SK-N-DZ (cell line): ENCODE measurements at regions not wholly inside any gene's neighbourhood (a gene's known extent, or its start where the extent isn't known, plus 50 kb on each side); places are given as distances from the start of the nearest gene placed in this dataset.
"Not testable (repeated sequence)": the region's sequence is repeated elsewhere in the genome, so short reads cannot be mapped to it uniquely, and the experiment has no call there.

Experiments
- DNase-seq: peaks from one replicate; pipeline ENCODE4 v3.0.0-alpha.2; 2015; ENCODE audit warnings: low spot score

DNA sequence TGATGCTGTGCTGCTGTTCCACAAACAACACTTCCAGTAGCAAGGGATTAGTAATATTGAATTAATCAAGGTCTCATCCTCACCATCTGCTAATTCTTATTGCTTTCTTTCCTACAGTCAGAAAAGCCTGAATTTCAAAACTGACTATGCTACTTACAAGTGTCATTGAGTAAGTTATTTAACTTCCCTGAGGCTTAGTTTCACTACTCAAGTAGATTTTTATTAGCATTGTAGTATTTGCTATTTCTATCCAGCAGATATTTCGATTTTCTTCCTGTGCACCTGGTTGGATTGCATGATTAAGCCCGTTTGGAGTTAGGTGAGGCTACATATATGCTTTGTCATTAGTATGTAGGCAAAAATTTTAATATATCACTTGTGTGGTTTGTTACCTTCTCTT lies 591.5 kb downstream of the TRHDE start:
- no peak for DNase-seq

DNA sequence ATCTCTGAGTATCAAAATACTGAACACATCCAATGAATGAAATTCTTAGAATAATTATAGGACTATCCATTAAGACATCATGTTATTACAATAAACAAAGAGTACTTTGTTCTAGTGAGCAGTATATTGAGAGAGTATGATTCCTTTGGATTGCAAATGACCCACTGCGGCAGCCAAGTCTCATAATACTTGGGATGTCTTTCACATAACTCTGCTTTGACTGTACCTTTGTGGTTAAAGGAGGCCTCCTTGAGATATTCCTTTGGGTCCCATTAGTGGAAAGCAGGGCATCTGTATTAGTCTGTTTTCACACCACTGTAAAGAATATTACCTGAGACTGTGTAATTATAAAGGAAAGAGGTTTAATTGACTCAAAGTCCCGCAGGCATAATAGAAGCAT lies 593.8 kb downstream of the TRHDE start:
- DNase-seq = no peak

DNA sequence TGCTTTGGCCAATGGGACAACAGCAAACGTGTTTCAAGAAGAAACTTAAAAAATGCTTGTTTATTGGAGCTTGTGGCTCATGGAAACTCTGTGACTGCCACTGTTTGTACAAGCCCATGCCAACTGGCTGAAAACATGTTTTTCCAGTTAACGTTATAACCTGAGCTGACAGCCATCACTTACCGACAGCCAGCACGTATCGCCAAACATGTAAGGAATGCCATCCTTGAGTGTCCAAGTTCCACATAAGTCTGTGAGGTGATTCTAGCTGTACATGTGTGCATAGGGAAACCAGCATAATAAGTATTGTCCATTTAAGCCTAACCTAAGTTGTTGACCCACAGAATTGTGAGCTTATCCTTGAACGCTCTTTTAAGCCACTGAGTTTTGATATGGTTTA lies 596.9 kb downstream of the TRHDE start:
- DNase-seq = no peak

DNA sequence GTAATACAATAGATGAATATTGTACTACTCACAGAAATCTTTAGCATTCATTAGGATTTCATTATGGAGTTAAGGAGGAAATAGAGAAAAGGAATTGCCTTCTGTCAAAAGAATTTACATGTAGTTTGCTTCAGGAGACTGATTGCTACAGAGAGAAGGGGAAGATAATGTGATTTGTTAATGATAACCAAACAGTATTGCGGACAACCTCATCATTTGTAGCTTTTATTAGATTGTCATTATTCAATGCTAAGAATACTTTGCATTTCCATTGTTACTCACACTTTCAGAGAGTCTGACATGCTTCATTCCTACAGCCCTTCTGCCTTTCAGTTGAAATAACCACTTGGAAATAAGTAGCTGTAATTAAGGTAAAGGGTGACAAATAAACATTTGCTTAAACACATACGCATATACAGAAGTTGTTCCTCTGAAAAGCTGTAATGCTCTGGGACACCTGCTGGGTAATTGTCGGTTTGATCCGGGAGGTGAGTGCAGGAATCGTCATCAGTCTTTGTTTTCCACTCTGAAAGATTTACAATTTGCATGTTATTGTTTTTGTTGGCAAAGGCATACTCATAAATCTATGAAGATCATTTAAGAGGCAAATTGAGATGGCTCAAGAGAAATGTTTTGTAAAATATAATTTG lies 600.2 kb downstream of the TRHDE start:
- no peak for DNase-seq

DNA sequence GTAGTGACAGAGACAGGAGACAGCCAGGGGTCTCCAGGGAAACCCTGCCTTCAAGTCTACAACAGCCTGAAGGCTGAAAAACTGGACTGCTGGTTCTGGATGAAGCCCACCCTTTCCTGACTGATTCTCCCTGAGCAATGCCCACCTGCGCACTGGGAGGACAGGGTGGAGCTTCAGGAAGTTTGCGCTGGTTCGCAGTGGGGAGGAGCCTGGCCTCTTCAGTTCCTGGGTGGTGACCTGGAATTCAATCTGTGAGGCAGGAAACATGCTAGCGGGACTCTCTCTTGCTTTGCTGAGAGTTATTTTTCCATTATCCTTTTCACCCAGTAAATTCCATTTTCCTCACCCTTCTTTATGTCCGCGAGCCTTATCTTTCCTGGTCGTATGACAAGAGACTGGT lies 600.8 kb downstream of the TRHDE start:
- no peak for DNase-seq

DNA sequence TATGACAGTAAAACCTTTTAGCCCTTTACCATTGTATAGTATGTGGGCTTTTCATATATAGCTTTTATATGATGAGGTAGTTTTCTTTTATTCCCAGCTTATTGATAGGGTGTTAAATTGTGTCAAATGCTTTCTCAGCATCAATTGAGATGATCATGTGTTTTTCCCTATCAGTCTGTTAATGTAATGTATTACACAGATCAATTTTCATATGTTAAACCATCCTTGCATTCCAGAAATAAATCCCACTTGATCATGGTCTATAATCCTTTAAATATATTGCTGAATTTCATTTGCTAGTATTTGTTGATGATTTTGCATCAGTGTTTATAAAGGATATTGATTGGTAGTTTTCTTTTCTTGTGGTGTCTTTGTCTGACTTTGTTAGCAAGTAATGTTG lies 603.9 kb downstream of the TRHDE start:
- no peak for DNase-seq

DNA sequence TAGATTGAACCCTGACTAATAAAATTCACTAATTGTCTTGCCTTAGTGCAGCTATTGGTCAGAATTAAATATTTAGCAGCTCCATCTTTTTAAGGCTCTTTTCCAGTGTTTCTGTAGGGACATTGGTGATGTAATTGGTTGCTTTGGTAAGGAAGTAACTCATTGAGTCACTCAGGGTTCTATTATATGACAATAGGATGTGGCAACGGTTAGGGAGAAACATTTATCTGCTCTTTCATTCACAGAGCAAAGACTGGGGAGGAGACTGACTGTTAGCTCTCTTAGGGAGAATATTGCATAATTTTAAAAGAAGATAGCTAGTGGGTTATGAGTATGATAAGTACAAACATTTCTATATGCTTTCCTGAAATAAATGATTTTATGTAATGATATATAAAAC lies 616.5 kb downstream of the TRHDE start:
- DNase-seq = no peak

DNA sequence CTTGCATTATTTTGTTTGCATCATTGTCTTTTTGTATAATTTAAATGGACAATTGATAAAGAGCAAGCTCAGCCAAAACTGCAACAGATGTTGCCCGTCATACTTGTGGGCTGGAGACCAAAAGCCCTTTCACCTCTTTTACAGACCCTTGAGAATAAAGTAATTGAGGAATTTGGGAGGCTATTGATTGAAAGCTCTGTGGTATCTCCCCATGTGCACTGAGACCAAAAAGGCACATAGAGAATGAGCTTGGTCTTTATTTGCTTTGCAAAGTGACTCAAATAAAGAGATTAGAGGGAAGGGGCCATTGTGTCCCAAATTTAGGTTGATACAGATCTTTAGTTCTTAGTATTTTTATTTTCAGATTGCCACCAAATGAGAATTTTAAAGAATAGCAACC lies 617.6 kb downstream of the TRHDE start:
- DNase-seq = peak; percentile 23

DNA sequence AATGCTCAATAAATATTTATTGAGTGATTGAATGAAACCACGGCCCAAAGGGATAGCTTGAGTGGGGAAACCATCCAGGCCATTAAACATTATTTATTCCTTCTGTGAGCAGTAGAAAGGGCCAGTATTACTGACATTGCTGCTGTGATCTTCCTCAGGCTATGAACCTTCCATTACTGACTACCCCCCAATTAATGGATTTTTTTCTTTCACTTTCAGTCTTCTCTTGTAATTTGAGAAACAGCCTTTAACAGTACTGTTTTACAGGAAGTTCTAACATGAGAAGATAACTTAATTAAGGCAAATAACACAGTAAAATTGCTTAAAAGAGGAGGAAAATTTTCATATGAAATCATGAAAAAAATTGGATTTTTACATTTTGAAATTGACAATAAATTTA lies 629.5 kb downstream of the TRHDE start:
- no peak for DNase-seq

DNA sequence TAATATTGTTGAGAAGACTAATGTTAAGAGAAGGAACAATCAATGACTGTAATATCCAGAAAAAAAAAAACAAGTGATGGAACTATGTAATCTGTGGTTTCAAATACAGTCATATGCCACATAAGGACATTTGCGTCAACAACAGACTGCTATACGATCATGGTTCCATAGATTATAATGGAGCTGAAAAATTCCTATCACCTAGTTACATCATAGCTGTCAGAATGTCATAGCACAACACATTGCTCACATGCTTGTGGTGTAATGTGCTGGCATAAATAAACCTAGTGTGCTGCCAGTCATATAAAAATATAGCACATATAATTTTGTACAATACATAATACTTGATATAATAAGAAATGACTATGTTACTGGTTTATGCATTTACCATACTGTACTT lies 653.5 kb downstream of the TRHDE start:
- DNase-seq = no peak

DNA sequence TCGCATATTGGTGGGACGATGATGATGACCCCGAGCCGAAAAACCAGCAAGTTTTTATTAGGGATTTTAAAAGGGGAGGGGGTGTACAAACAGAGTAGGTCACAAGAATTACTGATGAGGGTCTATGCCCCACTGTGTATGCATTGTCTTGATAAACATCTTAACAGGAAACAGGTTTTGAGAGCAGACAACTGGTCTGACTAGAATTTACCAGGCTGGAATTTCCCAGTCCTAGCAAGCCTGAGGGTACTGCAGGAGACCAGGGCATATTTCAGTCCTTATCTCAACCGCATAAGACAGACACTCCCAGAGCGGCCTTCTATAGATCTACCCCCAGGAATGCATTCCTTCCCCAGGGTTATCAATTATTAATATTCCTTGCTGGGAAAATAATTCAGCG lies 659.7 kb downstream of the TRHDE start:
- DNase-seq = not testable (repeated sequence)

DNA sequence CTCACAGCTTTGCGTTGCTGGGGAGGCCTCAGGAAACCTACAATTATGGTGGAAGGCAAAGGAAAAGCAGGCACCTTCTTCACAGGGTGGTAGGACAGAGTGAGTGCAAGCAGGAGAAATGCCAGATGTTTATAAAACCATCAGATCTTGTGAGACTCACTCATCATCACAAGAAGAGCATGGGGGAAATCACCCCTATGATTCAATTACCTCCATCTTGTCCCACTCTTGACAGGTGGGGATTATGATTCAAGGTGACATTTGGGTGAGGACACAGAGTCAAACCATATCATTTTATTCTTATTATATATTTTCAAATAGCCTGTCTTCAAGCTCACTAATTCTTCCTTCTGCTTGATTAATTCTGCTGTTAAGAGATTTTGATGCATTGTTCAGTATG lies 665.3 kb downstream of the TRHDE start:
- peak; percentile 56 for DNase-seq

DNA sequence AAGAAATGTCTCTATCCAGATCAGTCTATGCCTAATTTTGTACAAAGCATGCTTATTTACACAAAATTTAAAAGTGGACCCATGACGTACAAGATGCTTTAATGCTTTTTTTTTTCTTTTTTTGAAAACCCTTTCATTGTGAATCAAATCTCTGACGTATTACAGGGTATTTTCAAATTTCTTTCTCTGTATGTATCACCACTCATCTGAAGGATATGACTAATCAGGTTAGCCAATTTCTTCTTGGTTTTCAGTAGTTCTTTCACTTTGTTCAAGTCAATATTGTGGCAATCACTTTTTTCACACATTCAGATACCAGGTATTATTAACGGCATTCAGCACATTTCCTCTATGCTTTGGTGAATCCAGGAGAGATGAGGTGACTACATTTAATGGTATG lies 685.3 kb downstream of the TRHDE start:
- no peak for DNase-seq

DNA sequence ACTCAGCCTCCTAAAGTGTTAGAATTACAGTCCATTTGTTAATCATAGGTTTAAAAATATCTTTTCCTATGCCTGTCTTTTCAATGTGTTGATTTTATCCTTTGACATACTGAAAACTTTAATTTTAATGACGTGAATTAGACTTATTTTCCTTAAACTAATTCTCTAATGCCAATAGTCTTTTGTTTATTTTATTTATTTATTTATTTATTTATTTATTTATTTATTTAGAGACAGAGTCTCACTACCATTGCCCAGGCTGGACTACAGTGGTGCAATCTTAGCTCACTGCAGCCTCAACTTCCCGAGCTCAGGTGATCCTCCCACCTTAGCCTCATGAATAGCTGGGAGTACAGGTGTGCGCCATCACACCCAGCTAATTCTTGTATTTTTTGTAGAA lies 694.5 kb downstream of the TRHDE start:
- DNase-seq = no peak

DNA sequence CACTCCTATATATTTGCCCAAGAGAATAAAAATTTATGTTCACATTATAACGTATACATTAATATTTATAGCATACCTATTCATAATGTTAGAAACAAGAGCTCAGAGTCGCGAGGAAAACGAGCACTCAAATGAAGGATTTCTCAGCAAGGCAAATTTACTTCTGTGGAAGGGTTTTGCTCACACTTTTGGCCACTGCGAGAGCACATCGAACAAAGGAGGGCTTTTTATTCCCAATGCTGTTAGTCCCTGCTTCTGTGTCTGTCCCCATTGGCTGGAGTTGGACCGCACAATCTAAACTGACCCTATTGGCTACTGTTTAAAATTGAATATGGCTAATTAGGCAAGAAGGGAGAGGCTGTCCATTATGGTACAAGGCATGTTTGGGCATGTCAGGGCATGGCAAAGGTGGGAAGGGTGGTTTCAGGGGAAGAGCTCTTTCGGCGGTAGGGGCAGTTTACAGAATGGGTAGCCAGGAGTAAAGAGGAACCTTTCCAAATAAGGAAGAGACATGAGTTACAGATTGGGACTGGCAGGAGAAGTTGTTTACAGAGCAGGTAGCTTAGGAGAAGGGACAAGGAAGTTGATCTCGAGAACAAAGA lies 702.9 kb downstream of the TRHDE start:
- DNase-seq = no peak

DNA sequence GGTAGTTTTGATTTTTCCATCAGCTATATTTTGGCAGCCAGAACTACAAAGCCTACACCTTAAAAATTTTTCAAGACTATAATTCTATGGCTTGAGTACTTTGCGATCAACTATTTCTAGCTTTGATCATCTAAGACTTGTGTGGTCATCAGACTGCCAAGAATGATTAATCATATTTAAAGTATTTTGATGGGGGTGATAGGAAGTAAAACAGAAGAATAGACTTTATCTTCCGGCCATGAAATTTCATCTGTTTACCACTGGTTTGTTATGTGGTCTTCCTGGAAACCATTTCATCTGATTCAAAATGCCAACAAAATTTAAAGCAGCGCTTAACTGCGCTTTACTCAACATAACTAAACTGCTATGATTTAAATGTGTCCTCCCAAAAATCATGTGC lies 706.8 kb downstream of the TRHDE start:
- DNase-seq = no peak

DNA sequence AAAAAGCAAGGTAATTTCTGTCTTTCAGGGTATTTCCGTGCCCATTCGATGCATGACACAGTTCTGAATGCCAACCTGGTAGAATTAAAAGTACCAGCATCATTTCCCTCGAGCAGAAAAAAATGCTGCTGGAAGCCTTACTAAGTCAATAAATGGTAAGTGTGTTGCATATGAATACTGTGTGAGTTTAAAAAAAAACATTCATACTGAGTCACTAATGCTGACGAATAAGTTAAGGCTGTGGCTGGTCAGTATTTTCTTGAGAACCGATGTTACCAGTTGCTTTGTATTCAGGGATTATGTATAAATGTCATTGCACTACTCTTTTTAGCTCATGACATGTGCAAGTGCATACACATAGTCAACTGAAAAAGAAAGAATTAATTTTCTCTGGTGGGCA lies 710.2 kb downstream of the TRHDE start:
- no peak for DNase-seq

DNA sequence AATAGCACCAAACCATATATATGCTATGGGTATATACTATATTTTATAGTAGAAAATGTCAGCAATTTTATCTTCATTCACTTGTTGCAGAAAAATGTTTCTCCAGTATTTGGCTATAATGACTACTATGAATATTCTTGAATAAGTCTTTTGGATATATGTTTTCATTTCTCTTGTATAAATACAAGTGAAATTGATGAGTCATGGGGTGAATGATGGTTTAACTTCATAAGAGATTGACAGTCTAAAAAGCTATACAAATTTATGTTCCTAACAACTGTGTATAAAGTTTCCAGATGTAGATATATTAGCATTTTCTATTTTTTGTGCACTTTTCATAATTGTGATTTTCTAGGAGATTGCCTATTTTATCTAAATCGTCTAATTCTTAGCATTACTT lies 714.8 kb downstream of the TRHDE start:
- DNase-seq = no peak

DNA sequence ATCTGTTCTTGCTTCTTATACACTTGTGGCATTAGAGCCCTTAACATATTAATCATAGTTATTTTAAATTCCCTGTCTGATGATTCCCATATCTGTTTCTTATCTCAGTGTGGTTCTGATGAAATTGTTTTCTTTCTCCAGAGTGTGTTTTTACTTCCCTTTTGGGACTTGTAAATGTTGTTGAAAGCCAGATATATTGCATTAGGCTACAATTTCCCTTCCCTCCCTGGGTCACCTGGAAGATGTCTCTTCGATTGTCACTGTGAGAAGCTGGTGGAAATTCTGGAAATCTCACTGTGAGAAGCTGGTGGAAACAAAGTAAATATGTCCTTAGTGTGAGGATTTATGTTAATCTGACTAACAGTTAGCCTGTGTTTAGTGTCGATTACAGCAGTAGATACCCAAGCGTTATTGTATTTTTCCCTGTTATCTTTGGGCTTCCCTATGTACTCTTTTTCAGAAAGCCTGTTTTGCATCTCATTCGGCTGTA lies 717.3 kb downstream of the TRHDE start:
- DNase-seq = peak; percentile 97

DNA sequence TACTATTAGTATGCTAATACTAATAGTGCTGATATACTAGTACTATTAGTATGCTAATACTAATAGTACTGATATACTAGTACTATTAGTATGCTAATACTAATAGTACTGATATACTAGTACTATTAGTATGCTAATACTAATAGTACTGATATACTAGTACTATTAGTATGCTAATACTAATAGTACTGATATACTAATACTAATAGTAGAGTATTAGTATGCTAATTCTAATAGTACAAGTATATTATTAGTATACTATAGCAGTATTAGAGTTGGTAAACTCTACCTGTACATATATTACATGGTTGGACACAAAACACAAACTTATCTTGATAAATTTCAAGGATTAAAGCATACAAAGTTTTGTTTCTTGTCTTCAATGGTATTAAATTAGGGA lies 722.9 kb downstream of the TRHDE start:
- not testable (repeated sequence) for DNase-seq

DNA sequence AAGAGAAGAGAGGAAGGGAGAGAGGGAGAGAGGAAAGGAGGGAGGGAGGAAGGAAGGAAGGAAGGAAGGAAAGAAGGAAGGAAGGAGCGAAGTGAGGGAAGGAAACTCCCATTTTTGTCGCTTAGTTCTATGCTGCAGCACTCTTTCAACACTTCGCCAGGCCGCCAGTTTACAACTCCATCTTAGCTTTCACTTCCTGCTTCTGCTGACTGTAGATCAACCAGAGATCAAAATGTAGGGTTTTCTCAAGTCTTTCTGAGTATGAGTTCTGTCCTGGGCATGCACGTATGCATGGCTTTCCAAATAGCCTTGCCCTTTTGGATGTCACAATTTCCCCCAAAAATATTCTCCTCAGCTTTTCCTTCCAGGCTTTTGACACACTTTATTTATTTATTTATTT lies 723.4 kb downstream of the TRHDE start:
- DNase-seq = no peak

DNA sequence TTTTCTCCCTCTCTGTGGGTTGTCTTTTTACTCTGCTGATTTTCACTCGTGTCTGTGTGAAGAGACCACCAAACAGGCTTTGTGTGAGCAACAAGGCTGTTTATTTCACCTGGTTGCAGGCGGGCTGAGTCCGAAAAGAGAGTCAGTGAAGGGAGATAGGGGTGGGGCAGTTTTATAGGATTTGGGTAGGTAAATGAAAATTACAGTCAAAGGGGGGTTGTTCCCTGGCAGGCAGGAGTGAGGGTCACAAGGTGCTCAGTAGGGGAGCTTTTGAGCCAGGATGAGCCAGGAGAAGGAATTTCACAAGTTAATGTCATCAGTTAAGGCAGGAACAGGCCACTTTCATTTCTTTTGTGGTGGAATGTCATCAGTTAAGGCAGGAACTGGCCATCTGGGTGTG lies 729.6 kb downstream of the TRHDE start:
- not testable (repeated sequence) for DNase-seq

DNA sequence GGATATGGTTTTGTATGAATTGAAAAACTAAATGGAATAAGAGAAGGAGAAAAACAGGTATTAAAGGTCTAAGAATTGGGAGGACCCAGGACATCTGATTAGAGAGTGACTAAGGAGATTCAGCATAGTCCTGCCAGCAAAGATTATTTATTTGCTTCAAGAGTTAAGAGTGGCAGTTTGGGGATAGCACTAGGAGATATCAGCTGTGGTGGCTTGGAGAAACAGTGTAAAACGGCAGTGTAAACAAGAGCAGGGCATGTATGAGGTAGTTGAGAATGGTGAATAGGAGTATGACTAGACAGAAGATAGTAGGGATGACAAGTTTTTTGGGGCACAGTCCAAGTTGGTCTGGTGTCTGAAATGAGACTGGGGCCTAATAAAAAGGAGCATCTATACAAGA lies 730.3 kb downstream of the TRHDE start:
- not testable (repeated sequence) for DNase-seq
